ENCODE measurements at regions not wholly inside any gene's neighbourhood (a gene's known extent, or its start where the extent isn't known, plus 50 kb on each side); places are given as distances from the start of the nearest gene placed in this dataset.

DNA sequence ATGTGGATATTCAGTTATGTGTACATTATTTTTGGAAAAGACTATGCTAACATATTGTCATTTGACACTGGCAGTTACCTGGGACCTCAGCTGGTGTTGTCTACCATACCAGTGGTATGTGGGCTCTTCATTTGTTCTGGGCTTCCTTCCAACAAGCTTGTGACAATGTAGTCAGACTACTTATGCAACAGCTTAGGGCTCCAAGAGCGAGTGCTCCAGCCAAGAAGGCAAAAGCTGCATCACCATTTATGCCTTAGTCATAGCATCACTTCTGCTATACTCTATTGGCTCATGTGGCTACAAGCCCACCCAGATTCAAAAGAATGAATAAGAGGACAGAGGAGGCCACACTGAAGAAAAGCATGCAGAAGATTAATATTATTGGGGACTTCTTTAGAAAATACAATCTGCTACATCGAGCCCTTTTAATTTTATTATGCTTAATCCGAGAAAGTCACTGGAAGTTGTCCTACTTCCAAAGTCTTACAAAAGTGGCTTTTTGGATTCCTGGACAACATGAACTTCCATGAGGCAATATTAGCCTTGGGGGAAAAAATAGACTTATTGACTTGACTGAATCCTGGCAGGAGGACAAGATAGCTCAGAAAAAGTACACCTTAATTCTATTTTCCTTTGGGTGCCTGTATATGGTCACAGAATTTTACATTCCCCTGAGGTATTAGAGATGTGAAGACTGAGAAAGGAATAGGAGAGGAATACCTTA lies 529.4 kb upstream of the HTR2A start:
- Histone ChIP-seq H3K9ac (ENCODE audit: low read length) (peak overlapping the region; percentile 52), H3K4me3 (ENCODE audit: low read length) (peak overlapping the region; percentile 18), H3K4me1 (ENCODE audit: control insufficient read depth, insufficient read depth, low read length) (peaks cover 58% of the 10 kb centered on the region), H3K9me3 (ENCODE audit: control insufficient read depth, low read length) (no peaks in the 10 kb centered on the region), H3K36me3 (ENCODE audit: control insufficient read depth, insufficient read depth, low read length, severe bottlenecking) (no peaks in the 10 kb centered on the region), H3K27me3 (replicated peaks; ENCODE audit: control insufficient read depth, insufficient read depth, low read length) (no peaks in the 10 kb centered on the region)
- peak; percentile 14 for DNase-seq (ENCODE audit: low read depth)

DNA sequence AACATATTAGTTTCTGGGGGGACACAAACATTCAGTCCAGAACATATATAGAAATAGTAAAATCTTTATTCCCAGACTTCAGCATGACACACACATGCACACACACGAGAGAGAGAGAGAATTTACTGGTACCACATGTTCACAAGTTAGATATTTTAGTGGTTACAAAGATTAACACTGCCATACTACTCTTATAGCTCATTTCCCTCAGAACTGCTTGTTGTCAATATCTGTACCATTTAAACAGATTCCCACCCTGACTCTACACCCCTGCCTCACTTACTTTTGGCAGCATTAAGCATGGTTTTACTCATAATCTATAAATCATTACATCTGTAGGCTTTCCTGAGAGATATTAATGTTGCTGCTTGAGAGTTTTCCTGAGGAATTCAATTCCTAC lies 524.7 kb upstream of the HTR2A start:
- Histone ChIP-seq H3K9me3 (ENCODE audit: control insufficient read depth, low read length) (no peaks in the 10 kb centered on the region), H3K4me3 (ENCODE audit: low read length) (no peak overlapping the region), H3K9ac (ENCODE audit: low read length) (no peak overlapping the region), H3K27me3 (replicated peaks; ENCODE audit: control insufficient read depth, insufficient read depth, low read length) (no peaks in the 10 kb centered on the region), H3K4me1 (ENCODE audit: control insufficient read depth, insufficient read depth, low read length) (peaks cover 45% of the 10 kb centered on the region), H3K36me3 (ENCODE audit: control insufficient read depth, insufficient read depth, low read length, severe bottlenecking) (no peaks in the 10 kb centered on the region)
- no peak for DNase-seq (ENCODE audit: low read depth)

DNA sequence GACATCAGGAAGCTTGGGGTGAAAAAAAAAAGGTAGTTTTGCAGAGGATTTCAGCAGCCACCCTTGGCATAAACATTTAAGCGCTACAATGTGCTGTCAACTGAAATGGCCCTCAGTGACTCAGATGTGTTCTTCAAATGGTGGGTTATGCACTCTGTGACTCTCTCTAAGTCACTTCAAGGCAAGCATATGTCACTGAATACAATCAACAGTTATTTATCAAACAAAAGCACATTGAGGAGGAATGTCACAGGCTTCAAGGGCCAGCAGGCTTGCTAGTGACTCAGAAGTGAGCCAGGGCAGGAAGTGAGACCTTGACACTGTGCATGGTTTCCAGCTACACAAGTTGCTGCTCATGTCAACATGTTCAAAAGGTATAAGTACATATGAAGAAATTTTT lies 523.7 kb upstream of the HTR2A start:
- no peak overlapping the region for H3K4me3 ChIP-seq (ENCODE audit: low read length)
- H3K27me3 ChIP-seq (replicated peaks; ENCODE audit: control insufficient read depth, insufficient read depth, low read length): no peaks in the 10 kb centered on the region
- H3K9ac ChIP-seq (ENCODE audit: low read length): peak overlapping the region; percentile 6
- no peak for DNase-seq (ENCODE audit: low read depth)
- no peaks in the 10 kb centered on the region for H3K9me3 ChIP-seq (ENCODE audit: control insufficient read depth, low read length)
- no peaks in the 10 kb centered on the region for H3K36me3 ChIP-seq (ENCODE audit: control insufficient read depth, insufficient read depth, low read length, severe bottlenecking)
- peaks cover 36% of the 10 kb centered on the region for H3K4me1 ChIP-seq (ENCODE audit: control insufficient read depth, insufficient read depth, low read length)

DNA sequence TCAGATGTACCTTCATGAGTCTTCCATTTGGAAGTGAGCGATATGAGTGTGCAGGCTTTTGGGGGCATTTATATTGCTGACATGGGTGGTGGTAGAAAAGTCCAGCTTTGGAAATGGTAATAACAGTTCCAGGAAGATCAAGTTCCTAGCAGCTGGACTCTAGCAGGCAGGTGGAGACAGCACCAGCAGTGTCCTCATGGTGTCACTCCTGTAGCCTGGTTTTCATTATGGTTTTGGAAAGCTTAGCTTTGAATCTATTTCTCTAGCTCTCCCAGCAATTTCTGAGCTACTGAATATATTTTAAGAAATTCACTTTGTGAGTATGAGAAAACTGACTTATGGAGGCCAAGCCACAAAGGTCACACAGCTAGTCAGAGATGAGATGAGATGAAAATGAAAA lies 523.2 kb upstream of the HTR2A start:
- Histone ChIP-seq H3K4me3 (ENCODE audit: low read length) (no peak overlapping the region), H3K9me3 (ENCODE audit: control insufficient read depth, low read length) (no peaks in the 10 kb centered on the region), H3K27me3 (replicated peaks; ENCODE audit: control insufficient read depth, insufficient read depth, low read length) (no peaks in the 10 kb centered on the region), H3K36me3 (ENCODE audit: control insufficient read depth, insufficient read depth, low read length, severe bottlenecking) (no peaks in the 10 kb centered on the region), H3K9ac (ENCODE audit: low read length) (peak overlapping the region; percentile 6), H3K4me1 (ENCODE audit: control insufficient read depth, insufficient read depth, low read length) (peaks cover 38% of the 10 kb centered on the region)
- no peak for DNase-seq (ENCODE audit: low read depth)

DNA sequence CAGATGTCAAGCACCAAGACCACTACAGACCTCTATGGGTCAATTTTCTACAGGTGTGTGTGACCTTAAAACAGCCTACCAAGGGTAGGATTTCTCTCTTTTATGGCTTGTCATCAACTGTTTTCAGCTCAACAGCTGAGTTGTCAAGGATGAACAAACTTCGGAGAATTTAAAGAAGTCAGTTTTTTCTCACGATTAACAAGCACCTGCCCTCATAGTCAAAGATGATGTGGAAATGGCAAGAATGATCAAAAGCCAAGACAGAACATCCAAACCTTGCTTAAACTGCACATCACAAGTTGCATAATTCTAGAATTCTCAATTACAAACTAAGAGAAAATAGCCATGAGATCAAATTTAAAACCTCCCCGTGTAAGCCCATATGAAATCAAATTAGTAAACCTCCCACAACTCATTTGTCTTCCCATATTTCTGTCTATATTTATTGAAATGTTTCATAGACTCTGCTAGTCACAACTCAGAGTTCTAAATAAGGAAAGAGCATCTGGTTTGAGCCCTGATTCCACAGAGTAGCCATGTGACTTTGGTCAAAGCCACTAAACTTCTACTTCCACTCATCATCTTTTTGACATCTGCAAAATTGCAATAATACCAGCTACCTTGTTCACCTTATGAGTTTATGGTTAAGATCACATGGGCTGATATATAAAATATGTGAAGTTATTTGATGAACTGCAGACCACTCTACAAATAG lies 521.5 kb upstream of the HTR2A start:
- DNase-seq (ENCODE audit: low read depth): no peak
- Histone ChIP-seq H3K36me3 (ENCODE audit: control insufficient read depth, insufficient read depth, low read length, severe bottlenecking) (no peaks in the 10 kb centered on the region), H3K9me3 (ENCODE audit: control insufficient read depth, low read length) (no peaks in the 10 kb centered on the region), H3K9ac (ENCODE audit: low read length) (no peak overlapping the region), H3K27me3 (replicated peaks; ENCODE audit: control insufficient read depth, insufficient read depth, low read length) (no peaks in the 10 kb centered on the region), H3K4me3 (ENCODE audit: low read length) (no peak overlapping the region), H3K4me1 (ENCODE audit: control insufficient read depth, insufficient read depth, low read length) (peaks cover 39% of the 10 kb centered on the region)

DNA sequence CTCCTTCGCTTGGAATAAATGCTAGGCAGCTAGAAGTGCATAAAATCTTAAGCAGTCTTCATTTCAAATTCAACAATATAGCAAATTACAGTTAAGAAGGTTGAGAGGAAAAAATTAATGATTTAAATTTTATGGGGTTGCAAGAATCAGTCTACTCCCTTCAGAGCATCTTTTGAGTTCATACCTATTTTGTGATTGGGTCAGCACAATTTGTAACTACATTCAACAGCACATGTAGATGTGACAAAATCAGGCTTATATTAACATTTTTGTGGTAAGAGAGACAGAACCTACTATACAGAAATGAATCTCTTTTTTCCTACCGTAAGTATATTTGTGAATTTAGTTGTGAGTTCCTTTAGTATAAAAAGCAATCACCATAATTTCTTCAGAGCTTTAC lies 520.6 kb upstream of the HTR2A start:
- Histone ChIP-seq H3K9ac (ENCODE audit: low read length) (no peak overlapping the region), H3K27me3 (replicated peaks; ENCODE audit: control insufficient read depth, insufficient read depth, low read length) (no peaks in the 10 kb centered on the region), H3K36me3 (ENCODE audit: control insufficient read depth, insufficient read depth, low read length, severe bottlenecking) (no peaks in the 10 kb centered on the region), H3K9me3 (ENCODE audit: control insufficient read depth, low read length) (no peaks in the 10 kb centered on the region), H3K4me3 (ENCODE audit: low read length) (no peak overlapping the region), H3K4me1 (ENCODE audit: control insufficient read depth, insufficient read depth, low read length) (peaks cover 45% of the 10 kb centered on the region)
- no peak for DNase-seq (ENCODE audit: low read depth)

DNA sequence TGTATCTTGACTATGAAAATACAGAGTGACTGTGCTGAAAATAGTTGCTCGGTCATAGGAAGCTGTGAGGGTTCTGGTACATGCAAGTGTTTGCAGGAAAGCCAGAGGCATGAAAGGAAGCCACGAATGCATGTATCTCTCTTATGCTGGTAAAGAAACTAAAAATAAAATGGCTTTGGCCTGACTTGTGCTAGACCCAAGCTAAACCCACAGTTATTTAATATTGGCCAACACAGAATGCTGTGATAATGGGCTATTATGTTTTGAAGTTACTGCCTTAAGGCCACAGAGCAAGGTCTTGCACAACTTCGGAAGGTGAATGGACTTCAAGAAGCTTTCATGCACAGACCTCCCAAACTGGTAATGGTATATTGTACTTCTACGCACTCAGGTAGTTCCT lies 518.2 kb upstream of the HTR2A start:
- no peaks in the 10 kb centered on the region for H3K9me3 ChIP-seq (ENCODE audit: control insufficient read depth, low read length)
- no peak for DNase-seq (ENCODE audit: low read depth)
- H3K4me3 ChIP-seq (ENCODE audit: low read length): no peak overlapping the region
- no peaks in the 10 kb centered on the region for H3K27me3 ChIP-seq (replicated peaks; ENCODE audit: control insufficient read depth, insufficient read depth, low read length)
- peaks cover 22% of the 10 kb centered on the region for H3K4me1 ChIP-seq (ENCODE audit: control insufficient read depth, insufficient read depth, low read length)
- no peaks in the 10 kb centered on the region for H3K36me3 ChIP-seq (ENCODE audit: control insufficient read depth, insufficient read depth, low read length, severe bottlenecking)
- no peak overlapping the region for H3K9ac ChIP-seq (ENCODE audit: low read length)

DNA sequence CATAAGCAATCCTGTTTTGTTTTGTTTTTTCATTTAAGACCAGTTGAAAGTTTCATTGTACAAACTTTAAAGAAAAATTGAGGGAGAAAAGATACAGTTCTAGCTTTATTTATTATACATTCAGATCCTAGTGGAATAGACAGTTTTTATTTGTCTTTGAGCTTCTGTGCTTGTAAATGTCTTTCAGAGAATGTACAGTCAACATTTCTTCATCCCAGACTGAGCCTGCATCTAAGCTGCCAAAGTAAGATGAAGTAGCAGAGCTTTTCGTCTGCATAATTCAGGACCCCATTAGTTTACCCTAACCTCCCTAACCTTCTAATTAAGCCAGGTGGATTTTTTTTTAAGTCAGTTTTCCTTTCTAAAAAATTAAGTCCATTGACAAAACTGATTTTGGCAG lies 516.7 kb upstream of the HTR2A start:
- no peak for DNase-seq (ENCODE audit: low read depth)
- Histone ChIP-seq H3K9ac (ENCODE audit: low read length) (peak overlapping the region; percentile 19), H3K27me3 (replicated peaks; ENCODE audit: control insufficient read depth, insufficient read depth, low read length) (no peaks in the 10 kb centered on the region), H3K4me1 (ENCODE audit: control insufficient read depth, insufficient read depth, low read length) (peaks cover 19% of the 10 kb centered on the region), H3K36me3 (ENCODE audit: control insufficient read depth, insufficient read depth, low read length, severe bottlenecking) (no peaks in the 10 kb centered on the region), H3K9me3 (ENCODE audit: control insufficient read depth, low read length) (no peaks in the 10 kb centered on the region), H3K4me3 (ENCODE audit: low read length) (no peak overlapping the region)

DNA sequence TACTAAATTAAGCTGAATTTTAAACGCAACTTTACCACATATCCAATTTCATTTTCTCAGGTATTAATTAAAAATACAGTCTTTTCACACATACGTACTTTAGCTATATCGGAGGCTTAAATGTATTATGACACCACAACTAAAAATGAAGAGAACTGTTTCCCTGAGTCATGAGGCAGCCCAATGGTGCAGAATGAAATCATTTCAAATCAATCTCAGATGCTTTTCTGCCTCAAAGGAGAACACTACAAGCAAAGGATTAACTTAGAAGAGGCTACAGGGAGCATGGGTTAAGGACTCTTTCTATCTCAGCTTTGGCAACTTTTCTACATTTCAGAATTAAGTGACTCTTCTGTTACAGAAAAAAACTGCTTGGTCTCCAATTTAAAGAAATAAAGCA lies 516.3 kb upstream of the HTR2A start:
- Histone ChIP-seq H3K36me3 (ENCODE audit: control insufficient read depth, insufficient read depth, low read length, severe bottlenecking) (no peaks in the 10 kb centered on the region), H3K4me3 (ENCODE audit: low read length) (no peak overlapping the region), H3K9ac (ENCODE audit: low read length) (peak overlapping the region; percentile 19), H3K9me3 (ENCODE audit: control insufficient read depth, low read length) (no peaks in the 10 kb centered on the region), H3K27me3 (replicated peaks; ENCODE audit: control insufficient read depth, insufficient read depth, low read length) (no peaks in the 10 kb centered on the region), H3K4me1 (ENCODE audit: control insufficient read depth, insufficient read depth, low read length) (peaks cover 19% of the 10 kb centered on the region)
- DNase-seq (ENCODE audit: low read depth): peak; percentile 25

DNA sequence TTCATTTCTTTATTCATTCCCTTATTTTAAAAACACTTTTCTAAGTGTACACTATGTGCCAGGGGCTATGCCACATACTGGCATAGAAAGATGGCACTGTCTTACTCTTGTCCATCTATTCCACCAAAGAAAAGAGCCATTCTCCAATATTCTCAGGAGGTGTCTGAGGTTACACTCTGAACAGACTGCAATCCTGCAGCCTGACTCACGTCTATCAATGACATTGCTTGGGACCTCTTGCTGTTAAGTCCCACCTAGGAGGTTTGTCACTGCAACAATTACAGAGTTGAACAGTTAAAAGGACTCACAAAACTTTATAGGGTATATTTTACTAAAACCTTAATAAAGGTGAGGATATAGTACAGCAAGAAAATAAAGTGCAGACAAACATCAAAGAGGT lies 512.9 kb upstream of the HTR2A start:
- no peaks in the 10 kb centered on the region for H3K27me3 ChIP-seq (replicated peaks; ENCODE audit: control insufficient read depth, insufficient read depth, low read length)
- peaks cover 14% of the 10 kb centered on the region for H3K4me1 ChIP-seq (ENCODE audit: control insufficient read depth, insufficient read depth, low read length)
- no peaks in the 10 kb centered on the region for H3K9me3 ChIP-seq (ENCODE audit: control insufficient read depth, low read length)
- no peak overlapping the region for H3K4me3 ChIP-seq (ENCODE audit: low read length)
- no peak for DNase-seq (ENCODE audit: low read depth)
- H3K9ac ChIP-seq (ENCODE audit: low read length): no peak overlapping the region
- no peaks in the 10 kb centered on the region for H3K36me3 ChIP-seq (ENCODE audit: control insufficient read depth, insufficient read depth, low read length, severe bottlenecking)

DNA sequence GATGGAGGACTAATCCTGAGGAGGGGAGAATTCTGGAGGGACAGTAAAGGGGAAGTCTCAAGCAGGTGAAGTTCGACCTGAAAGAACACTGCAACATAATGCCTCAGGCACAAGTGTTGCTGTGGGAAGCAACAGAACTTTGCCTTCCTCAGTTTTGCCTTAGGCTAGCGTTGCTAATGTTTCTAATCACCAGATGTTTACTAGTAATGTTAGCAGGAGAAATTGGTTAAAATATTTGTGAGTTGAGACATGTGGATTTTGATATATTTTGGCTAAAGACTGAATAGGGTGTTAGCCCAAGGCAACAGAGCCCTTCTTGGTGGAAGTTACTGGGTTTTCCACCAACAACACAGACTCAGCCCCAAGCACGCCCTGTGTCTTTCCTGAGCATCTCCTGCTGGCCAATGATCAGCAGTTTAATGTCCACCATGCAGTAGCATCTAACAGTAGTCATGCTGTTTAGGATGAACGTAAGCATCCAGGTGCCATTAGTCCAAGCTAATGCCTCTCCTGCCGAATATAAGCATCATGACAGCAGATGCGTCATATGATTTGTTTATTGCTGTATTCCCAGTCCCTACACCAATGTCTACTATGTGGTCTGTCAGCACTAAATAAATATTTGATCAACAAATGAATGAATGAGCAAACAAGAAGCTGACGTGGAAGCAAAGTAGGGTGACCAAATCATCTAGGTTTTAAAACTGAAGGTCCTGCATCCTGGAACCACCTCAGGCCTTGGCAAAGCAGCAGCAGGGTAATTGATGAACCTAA lies 511.9 kb upstream of the HTR2A start:
- H3K9ac ChIP-seq (ENCODE audit: low read length): no peak overlapping the region
- no peak for DNase-seq (ENCODE audit: low read depth)
- H3K36me3 ChIP-seq (ENCODE audit: control insufficient read depth, insufficient read depth, low read length, severe bottlenecking): no peaks in the 10 kb centered on the region
- H3K4me3 ChIP-seq (ENCODE audit: low read length): no peak overlapping the region
- peaks cover 9% of the 10 kb centered on the region for H3K4me1 ChIP-seq (ENCODE audit: control insufficient read depth, insufficient read depth, low read length)
- H3K27me3 ChIP-seq (replicated peaks; ENCODE audit: control insufficient read depth, insufficient read depth, low read length): no peaks in the 10 kb centered on the region
- H3K9me3 ChIP-seq (ENCODE audit: control insufficient read depth, low read length): no peaks in the 10 kb centered on the region
